C4-2B (cell line): ENCODE measurements at regions not wholly inside any gene's neighbourhood (a gene's known extent, or its start where the extent isn't known, plus 50 kb on each side); places are given as distances from the start of the nearest gene placed in this dataset.

Experiments used
- CTCF ChIP-seq: fragments of 450-650 bp; conservative IDR thresholded peaks from 2 replicates; pipeline ENCODE4 v1.5.1; 2017; ENCODE audit warnings: mild to moderate bottlenecking
- ZFX ChIP-seq: fragments of 450-650 bp; IDR thresholded peaks from 2 replicates; pipeline ENCODE4 v1.6.1; 2017

- TF ChIP-seq CTCF (no peak), ZFX (no peak)
These were observed 361.6 kb downstream of the MYCN start for GRCh38 chr2:16301961-16302360.
